WTC11 (cell line): ENCODE measurements at regions not wholly inside any gene's neighbourhood (a gene's known extent, or its start where the extent isn't known, plus 50 kb on each side); places are given as distances from the start of the nearest gene placed in this dataset.
A peak's percentile ranks its signal among the peaks of the same experiment; 100 is the strongest.

Source experiments
- ATF2 ChIP-seq: sonication (generic); formaldehyde crosslinking; IDR thresholded peaks from 2 replicates; pipeline ENCODE4 v1.8.1; 2022; ENCODE audit warnings: low read depth, missing genetic modification reagents, borderline replicate concordance
- CTCF ChIP-seq: fragments of 200-600 bp; IDR thresholded peaks from 2 replicates; pipeline ENCODE4 v1.8.0; 2022; ENCODE audit warnings: antibody characterized with exemption
- E2F4 ChIP-seq: sonication (generic); formaldehyde crosslinking; IDR thresholded peaks from 2 replicates; pipeline ENCODE4 v1.8.1; 2022; ENCODE audit warnings: low read depth, mild to moderate bottlenecking, moderate library complexity, missing genetic modification reagents, borderline replicate concordance
- E2F5 ChIP-seq: sonication (generic); formaldehyde crosslinking; IDR thresholded peaks from 2 replicates; pipeline ENCODE4 v1.8.1; 2022; ENCODE audit warnings: mild to moderate bottlenecking, moderate library complexity, missing genetic modification reagents
- FOXK1 ChIP-seq: sonication (generic); formaldehyde crosslinking; IDR thresholded peaks from 2 replicates; pipeline ENCODE4 v1.8.0; 2022; ENCODE audit warnings: mild to moderate bottlenecking, moderate library complexity, missing genetic modification reagents
- IRF1 ChIP-seq: sonication (generic); formaldehyde crosslinking; IDR thresholded peaks from 2 replicates; pipeline ENCODE4 v1.8.0; 2023; ENCODE audit warnings: missing genetic modification reagents
- IRF2 ChIP-seq: sonication (generic); formaldehyde crosslinking; IDR thresholded peaks from 2 replicates; pipeline ENCODE4 v1.8.0; 2022; ENCODE audit warnings: low read depth, missing genetic modification reagents, borderline replicate concordance
- JUN ChIP-seq: sonication (generic); formaldehyde crosslinking; IDR thresholded peaks from 2 replicates; pipeline ENCODE4 v1.8.0; 2023; ENCODE audit warnings: mild to moderate bottlenecking, missing genetic modification reagents
- USF2 ChIP-seq: sonication (generic); formaldehyde crosslinking; IDR thresholded peaks from 2 replicates; pipeline ENCODE4 v1.8.1; 2023; ENCODE audit warnings: mild to moderate bottlenecking, missing genetic modification reagents, moderate library complexity
- ZNF512 ChIP-seq: sonication (generic); formaldehyde crosslinking; IDR thresholded peaks from 2 replicates; pipeline ENCODE4 v1.8.1; 2022; ENCODE audit warnings: missing genetic modification reagents, borderline replicate concordance

- peak; percentile 74 for TF ChIP-seq CTCF
- no peak for TF ChIP-seq IRF1 (CRISPR knock-in tag)
- no peak for TF ChIP-seq E2F5
- no peak for TF ChIP-seq FOXK1
- no peak for TF ChIP-seq IRF2 (CRISPR knock-in tag)
- TF ChIP-seq ZNF512 (CRISPR knock-in tag) = no peak
- TF ChIP-seq ATF2 (CRISPR knock-in tag) = no peak
- TF ChIP-seq JUN (CRISPR knock-in tag) = no peak
- TF ChIP-seq E2F4 (CRISPR knock-in tag) = no peak
- TF ChIP-seq USF2 (CRISPR knock-in tag) = no peak
Observed at GRCh38 chr10:84026821-84027257, 112.5 kb upstream of the GHITM start.
